K562 (cell line): ENCODE measurements at regions not wholly inside any gene's neighbourhood (a gene's known extent, or its start where the extent isn't known, plus 50 kb on each side); places are given as distances from the start of the nearest gene placed in this dataset.

Experiments
- ATAC-seq: fragments of 200-7000 bp; cut with Tn5 transposase; 3 replicates; pipeline ENCODE4 v1.9.1; 2020; ENCODE audit warnings: moderate library complexity
- BruUV-seq: library from RNA; stranded (reverse); fragments of 400-500 nt; replicated peaks from 2 replicates; lab custom pipeline; 2021; lab: Mats Ljungman, UMichigan
- CTCF ChIA-PET: fragments of 300-600 bp; formaldehyde crosslinking; extraction: SDS; loops from one replicate; lab custom pipeline; 2021; ENCODE audit warnings: low intra/inter-chr PET ratio; lab: Yijun Ruan, JAX
- POLR2A ChIA-PET: fragments of 300-600, 350-650 bp; sonication (Branson Sonifier 250); formaldehyde crosslinking; extraction: SDS; loops from one replicate; lab custom pipeline; 2021; ENCODE audit warnings: antibody characterized with exemption, inconsistent platforms; lab: Yijun Ruan, JAX
- DNase-seq, 4 experiments: peaks; one replicate each; pipeline versions ENCODE4 v3.0.0 to v3.0.0-alpha.2; 2011 to 2018; ENCODE audit warnings: low spot score in 3 of 4, mixed read lengths in 3 of 4; ENCODE audit errors: extremely low read depth in 1 of 4
- FAIRE-seq: peaks from 2 replicates; lab custom pipeline; 2011; peaks lifted over from hg19 to GRCh38; lab: Jason Lieb, UNC
- H2AFZ ChIP-seq: 2 replicates; pipeline ENCODE4 v1.6.0; 2011; ENCODE audit warnings: low read depth, low read length, control low read depth, inconsistent platforms
- H3K27ac ChIP-seq: fragments of 200-600 bp; 3 replicates; pipeline ENCODE4 v1.8.0; 2011; ENCODE audit warnings: low read depth, mild to moderate bottlenecking, control low read depth, inconsistent platforms, low read length, moderate library complexity, mixed read lengths; ENCODE audit errors: extremely low read depth
- H3K27me3 ChIP-seq, 2 experiments: fragments of 300-600 bp in 1 of 2; 2 replicates in 1 of 2; 3 replicates in 1 of 2; pipeline versions ENCODE4 v1.6.0 to v1.8.0; 2011; ENCODE audit warnings: inconsistent platforms in 2 of 2, low read length in 2 of 2, mild to moderate bottlenecking in 1 of 2, mixed read lengths in 1 of 2, moderate library complexity in 1 of 2; ENCODE audit not compliant: control insufficient read depth in 2 of 2, insufficient read depth in 2 of 2
- H3K36me3 ChIP-seq: fragments of 300-600 bp; 3 replicates; pipeline ENCODE4 v1.8.0; 2011; ENCODE audit warnings: mild to moderate bottlenecking, low read length, inconsistent platforms; ENCODE audit not compliant: control insufficient read depth, insufficient read depth
- H3K4me1 ChIP-seq, 2 experiments: fragments of 200-600 bp in 1 of 2; replicated peaks in 1 of 2; 2 replicates in 1 of 2; 3 replicates in 1 of 2; pipeline versions ENCODE4 v1.5.1 to v1.8.0; 2011; ENCODE audit warnings: inconsistent platforms in 2 of 2, low read length in 2 of 2, mild to moderate bottlenecking in 1 of 2, mixed read lengths in 1 of 2, moderate library complexity in 1 of 2; ENCODE audit not compliant: control insufficient read depth in 2 of 2, insufficient read depth in 2 of 2
- H3K4me2 ChIP-seq: 2 replicates; pipeline ENCODE4 v1.6.1; 2011; ENCODE audit warnings: low read length, control low read depth, inconsistent platforms, mixed read lengths; ENCODE audit not compliant: insufficient read depth
- H3K4me3 ChIP-seq: fragments of 200-600 bp; sonication (generic), shearing (Covaris generic); 2 replicates; pipeline ENCODE4 v1.5.1; 2016; ENCODE audit warnings: control low read depth, inconsistent platforms
- H3K79me2 ChIP-seq: fragments of 200-600 bp; 3 replicates; pipeline ENCODE4 v1.8.0; 2011; ENCODE audit warnings: low read length, inconsistent platforms; ENCODE audit not compliant: control insufficient read depth, insufficient read depth
- H3K9ac ChIP-seq, 2 experiments: 2 replicates each; pipeline versions ENCODE4 v1.6.0 to v1.6.1; 2011; ENCODE audit warnings: low read depth in 2 of 2, low read length in 2 of 2, control low read depth in 1 of 2, inconsistent platforms in 1 of 2, mild to moderate bottlenecking in 1 of 2, mixed read lengths in 1 of 2; ENCODE audit not compliant: insufficient read depth in 1 of 2
- H3K9me1 ChIP-seq: one replicate; pipeline ENCODE4 v1.6.0; 2011; ENCODE audit warnings: inconsistent platforms, mild to moderate bottlenecking, low read length, moderate library complexity; ENCODE audit not compliant: control insufficient read depth, insufficient read depth
- H3K9me3 ChIP-seq: replicated peaks from 2 replicates; pipeline ENCODE4 v1.5.1; 2011; ENCODE audit warnings: low read depth, low read length, inconsistent platforms; ENCODE audit not compliant: control insufficient read depth, insufficient read depth
- H4K20me1 ChIP-seq: replicated peaks from 2 replicates; pipeline ENCODE4 v1.6.1; 2011; ENCODE audit warnings: low read length, inconsistent platforms, mixed read lengths; ENCODE audit not compliant: control insufficient read depth, insufficient read depth
- CBX1 ChIP-seq: sonication (generic); IDR thresholded peaks from 2 replicates; pipeline ENCODE4 v1.6.1; 2016; ENCODE audit warnings: antibody characterized with exemption, low read depth, mild to moderate bottlenecking
- CHD1 ChIP-seq: fragments of 200-600 bp; sonication (generic); IDR thresholded peaks from one replicate; pipeline ENCODE4 v1.6.1; 2012; ENCODE audit warnings: mild to moderate bottlenecking, moderate library complexity, low read length, inconsistent platforms
- E2F6 ChIP-seq, 2 experiments: IDR thresholded peaks; 2 replicates each; pipeline ENCODE4 v1.6.1; 2011; ENCODE audit warnings: borderline replicate concordance in 1 of 2, control low read depth in 1 of 2, low read depth in 1 of 2, low read length in 1 of 2, mild to moderate bottlenecking in 1 of 2, mixed read lengths in 1 of 2, moderate library complexity in 1 of 2; ENCODE audit not compliant: insufficient read depth in 1 of 2, insufficient read length in 1 of 2, poor library complexity in 1 of 2, severe bottlenecking in 1 of 2; ENCODE audit errors: extremely low read depth in 1 of 2
- MYNN ChIP-seq, 2 experiments: sonication (generic); formaldehyde crosslinking in 1 of 2; IDR thresholded peaks; 2 replicates each; pipeline versions ENCODE4 v1.5.0 to v1.6.1; 2016 to 2020; ENCODE audit warnings: antibody characterized with exemption in 1 of 2, missing genetic modification reagents in 1 of 2
- PRDM10 ChIP-seq: fragments of 450-650 bp; IDR thresholded peaks from 2 replicates; pipeline ENCODE4 v1.6.1; 2018; ENCODE audit not compliant: partially characterized antibody
- THRA ChIP-seq: fragments of 450-650 bp; IDR thresholded peaks from 2 replicates; pipeline ENCODE4 v1.6.1; 2017; ENCODE audit warnings: mild to moderate bottlenecking, moderate library complexity
- USF1 ChIP-seq: sonication (generic); formaldehyde crosslinking; IDR thresholded peaks from 2 replicates; pipeline ENCODE4 v1.9.0; 2022; ENCODE audit warnings: mild to moderate bottlenecking, missing genetic modification reagents
- ZNF592 ChIP-seq: fragments of 450-650 bp; IDR thresholded peaks from 2 replicates; pipeline ENCODE4 v1.6.1; 2017; ENCODE audit warnings: antibody characterized with exemption, mild to moderate bottlenecking
- in situ Hi-C: fragments of 300-500 bp; cut with MboI; formaldehyde crosslinking; loops from 4 replicates; pipeline ENCODE4 v1.15.0; 2018; ENCODE audit warnings: inconsistent platforms, mixed read lengths
- intact Hi-C: fragments of 100-400 bp; cut with micrococcal nuclease; formaldehyde crosslinking; loops from 2 replicates; pipeline ENCODE4 v1.14.2; 2022

GRCh38 chr14:87158283-87158682 lies 834.7 kb downstream of the GALC start (continued):
- TF ChIP-seq PRDM10, result no peak

- in situ Hi-C loops (no loop called here), intact Hi-C loops (no loop called here)
- ChIA-PET POLR2A (interaction anchor here (0.7 kb wide), 1 partner anchor 350 kb away, joined by 3 read pairs; no protein-coding TSS in a partner anchor), CTCF (no interaction called here)
- H2AFZ ChIP-seq, result no peak overlapping the region
- no peak for DNase-seq
- no peak overlapping the region for H3K4me3 ChIP-seq
- ATAC-seq, result no peak
- H3K79me2 ChIP-seq, result no peaks in the 10 kb centered on the region
- H3K36me3 ChIP-seq, result no peaks in the 10 kb centered on the region
- H3K27ac ChIP-seq, result no peak overlapping the region
- BruUV-seq, result no TSS peak
- H3K27me3 ChIP-seq, result no peaks in the 10 kb centered on the region
- FAIRE-seq, result no peak
- no peak overlapping the region for H3K4me2 ChIP-seq
- H4K20me1 ChIP-seq, result no peaks in the 10 kb centered on the region
- no peaks in the 10 kb centered on the region for H3K4me1 ChIP-seq
- H3K9me3 ChIP-seq, result no peaks in the 10 kb centered on the region
- no peaks in the 10 kb centered on the region for H3K9me1 ChIP-seq
- H3K9ac ChIP-seq, result no peak overlapping the region
- no peak for TF ChIP-seq MYNN (IDR thresholded peaks at IDR 0.05)
- TF ChIP-seq MYNN (CRISPR knock-in tag; IDR thresholded peaks at IDR 0.05), result no peak
- no peak for TF ChIP-seq CBX1
- TF ChIP-seq THRA, result no peak
- no peak for TF ChIP-seq ZNF592
- TF ChIP-seq USF1 (CRISPR knock-in tag), result no peak
- TF ChIP-seq CHD1, result no peak
- no peak for TF ChIP-seq E2F6 (IDR thresholded peaks at IDR 0.05; ENCODE audit: borderline replicate concordance in 1 of 2, extremely low read depth in 1 of 2, insufficient read depth in 1 of 2, insufficient read length in 1 of 2, low read depth in 1 of 2, low read length in 1 of 2, poor library complexity in 1 of 2, severe bottlenecking in 1 of 2)
Observed at GRCh38 chr14:87156878-87157277, 836.1 kb downstream of the GALC start.
